SK-N-SH treated with all-trans-retinoic acid at 6 μM for 48 hours (cell line): ENCODE measurements at regions not wholly inside any gene's neighbourhood (a gene's known extent, or its start where the extent isn't known, plus 50 kb on each side); places are given as distances from the start of the nearest gene placed in this dataset.

Experiments used
- ATAC-seq: fragments of 200-7000 bp; cut with Tn5 transposase; 3 replicates; pipeline ENCODE4 v1.9.1; 2020; ENCODE audit warnings: mild to moderate bottlenecking, moderate library complexity
- ARNTL ChIP-seq: fragments of 450-650 bp; formaldehyde crosslinking; IDR thresholded peaks from 2 replicates; pipeline ENCODE4 v1.5.0; 2020; ENCODE audit warnings: low read depth, mild to moderate bottlenecking, moderate library complexity, borderline replicate concordance
- BACH2 ChIP-seq: fragments of 250-450 bp; sonication (Bioruptor Pico); IDR thresholded peaks from 2 replicates; pipeline ENCODE4 v1.9.0; 2021; ENCODE audit warnings: mild to moderate bottlenecking, borderline replicate concordance
- CREB5 ChIP-seq: fragments of 250-450 bp; sonication (Bioruptor Pico); IDR thresholded peaks from 2 replicates; pipeline ENCODE4 v1.5.1; 2020; ENCODE audit warnings: low read depth, mild to moderate bottlenecking, moderate library complexity
- CSDC2 ChIP-seq: fragments of 250-450 bp; sonication (Bioruptor Pico); IDR thresholded peaks from 2 replicates; pipeline ENCODE4 v1.5.0; 2020; ENCODE audit warnings: mild to moderate bottlenecking, moderate library complexity
- CSRNP3 ChIP-seq: fragments of 250-450 bp; sonication (Bioruptor Pico); IDR thresholded peaks from 2 replicates; pipeline ENCODE4 v1.5.1; 2021; ENCODE audit warnings: mild to moderate bottlenecking, moderate library complexity
- ESRRG ChIP-seq: fragments of 250-450 bp; sonication (Bioruptor Pico); IDR thresholded peaks from 2 replicates; pipeline ENCODE4 v1.6.1; 2021; ENCODE audit warnings: mild to moderate bottlenecking
- GLIS3 ChIP-seq: fragments of 250-450 bp; sonication (Bioruptor Pico); IDR thresholded peaks from 2 replicates; pipeline ENCODE4 v1.5.0; 2020; ENCODE audit warnings: mild to moderate bottlenecking, moderate library complexity
- ISL1 ChIP-seq: fragments of 250-450 bp; sonication (Bioruptor Pico); IDR thresholded peaks from 2 replicates; pipeline ENCODE4 v2.1.2; 2022; ENCODE audit warnings: mild to moderate bottlenecking, moderate library complexity
- OSR1 ChIP-seq: fragments of 250-450 bp; sonication (Bioruptor Pico); IDR thresholded peaks from 2 replicates; pipeline ENCODE4 v1.8.0; 2022; ENCODE audit warnings: moderate library complexity, mild to moderate bottlenecking, inconsistent platforms
- PATZ1 ChIP-seq: fragments of 250-450 bp; sonication (Bioruptor Pico); IDR thresholded peaks from 2 replicates; pipeline ENCODE4 v1.8.0; 2020; ENCODE audit warnings: mild to moderate bottlenecking, moderate library complexity, borderline replicate concordance
- POU6F1 ChIP-seq: fragments of 250-450 bp; sonication (Bioruptor Pico); IDR thresholded peaks from 2 replicates; pipeline ENCODE4 v1.8.0; 2021; ENCODE audit warnings: low read depth, mild to moderate bottlenecking, moderate library complexity, borderline replicate concordance
- PPARA ChIP-seq: fragments of 250-450 bp; sonication (Bioruptor Pico); IDR thresholded peaks from 2 replicates; pipeline ENCODE4 v1.5.0; 2020; ENCODE audit warnings: mild to moderate bottlenecking, borderline replicate concordance
- RARB ChIP-seq: fragments of 250-450 bp; sonication (Bioruptor Pico); IDR thresholded peaks from 2 replicates; pipeline ENCODE4 v1.8.0; 2021; ENCODE audit warnings: mild to moderate bottlenecking, moderate library complexity
- SNAI2 ChIP-seq: fragments of 250-450 bp; sonication (Bioruptor Pico); IDR thresholded peaks from 2 replicates; pipeline ENCODE4 v1.5.0; 2020; ENCODE audit warnings: mild to moderate bottlenecking, moderate library complexity
- TOX ChIP-seq: fragments of 250-450 bp; sonication (Bioruptor Pico); IDR thresholded peaks from 2 replicates; pipeline ENCODE4 v1.8.0; 2021; ENCODE audit warnings: mild to moderate bottlenecking, moderate library complexity, borderline replicate concordance
- TSHZ2 ChIP-seq: fragments of 250-450 bp; sonication (Bioruptor Pico); IDR thresholded peaks from 2 replicates; pipeline ENCODE4 v1.5.0; 2020; ENCODE audit warnings: mild to moderate bottlenecking, moderate library complexity
- ZC3H10 ChIP-seq: fragments of 250-450 bp; sonication (Bioruptor Pico); IDR thresholded peaks from 2 replicates; pipeline ENCODE4 v1.5.1; 2021; ENCODE audit warnings: mild to moderate bottlenecking, moderate library complexity
- ZFP3 ChIP-seq: fragments of 250-450 bp; sonication (Bioruptor Pico); IDR thresholded peaks from 2 replicates; pipeline ENCODE4 v1.5.0; 2020; ENCODE audit warnings: mild to moderate bottlenecking, moderate library complexity
- ZFP30 ChIP-seq: fragments of 450-650 bp; formaldehyde crosslinking; IDR thresholded peaks from 2 replicates; pipeline ENCODE4 v1.5.0; 2022; ENCODE audit warnings: mild to moderate bottlenecking, moderate library complexity
- ZNF565 ChIP-seq: fragments of 450-650 bp; formaldehyde crosslinking; conservative IDR thresholded peaks from 2 replicates; pipeline ENCODE4 v1.5.0; 2020; ENCODE audit warnings: low read depth, mild to moderate bottlenecking, moderate library complexity
- ZNF70 ChIP-seq: fragments of 450-650 bp; formaldehyde crosslinking; IDR thresholded peaks from 2 replicates; pipeline ENCODE4 v1.5.0; 2020; ENCODE audit warnings: mild to moderate bottlenecking, moderate library complexity
- ZNF8 ChIP-seq: fragments of 450-650 bp; formaldehyde crosslinking; IDR thresholded peaks from 2 replicates; pipeline ENCODE4 v1.5.0; 2020; ENCODE audit warnings: mild to moderate bottlenecking, moderate library complexity

- TF ChIP-seq GLIS3 (CRISPR knock-in tag) (no peak), SNAI2 (CRISPR knock-in tag) (no peak), ZC3H10 (no peak), ZFP3 (CRISPR knock-in tag) (no peak), ISL1 (CRISPR knock-in tag) (no peak), CREB5 (CRISPR knock-in tag) (no peak), RARB (CRISPR knock-in tag) (no peak), PATZ1 (no peak), ZNF565 (CRISPR knock-in tag) (no peak), POU6F1 (CRISPR knock-in tag) (no peak), ESRRG (CRISPR knock-in tag) (no peak), ZNF8 (CRISPR knock-in tag) (no peak), ARNTL (no peak), TSHZ2 (CRISPR knock-in tag) (no peak), ZFP30 (CRISPR knock-in tag) (no peak)
- ATAC-seq, result no peak
Measured at GRCh38 chr4:123278755-123279154, 117.8 kb upstream of the SPRY1 start.

- TF ChIP-seq ISL1 (CRISPR knock-in tag) (no peak), BACH2 (CRISPR knock-in tag) (no peak), CSDC2 (CRISPR knock-in tag) (no peak), ARNTL (no peak), CREB5 (CRISPR knock-in tag) (no peak), ZNF565 (CRISPR knock-in tag) (no peak), ZNF8 (CRISPR knock-in tag) (no peak), ZNF70 (no peak), TOX (CRISPR knock-in tag) (no peak)
- peak; percentile 43; the same call in 2 of the 3 replicates for ATAC-seq
Measured at GRCh38 chr4:123283371-123283895, 113.2 kb upstream of the SPRY1 start.

GRCh38 chr4:123284168-123284567 is 112.4 kb upstream of the SPRY1 start:
- no peak for TF ChIP-seq ARNTL
- TF ChIP-seq CSRNP3 (CRISPR knock-in tag), result no peak
- peak; percentile 55 for TF ChIP-seq ISL1 (CRISPR knock-in tag)
- no peak for TF ChIP-seq CSDC2 (CRISPR knock-in tag)
- TF ChIP-seq ZNF70, result peak; percentile 13; the same call in 1 of the 2 replicates
- no peak for TF ChIP-seq TSHZ2 (CRISPR knock-in tag)
- TF ChIP-seq TOX (CRISPR knock-in tag), result no peak
- TF ChIP-seq OSR1 (CRISPR knock-in tag), result no peak
- TF ChIP-seq BACH2 (CRISPR knock-in tag), result no peak
- no peak for TF ChIP-seq PPARA (CRISPR knock-in tag)
- peak; percentile 90 for ATAC-seq
